ENCODE measurements at regions not wholly inside any gene's neighbourhood (a gene's known extent, or its start where the extent isn't known, plus 50 kb on each side); places are given as distances from the start of the nearest gene placed in this dataset.
A peak's percentile ranks its signal among the peaks of the same experiment; 100 is the strongest.
"Not testable (repeated sequence)": the region's sequence is repeated elsewhere in the genome, so short reads cannot be mapped to it uniquely, and the experiment has no call there.

DNA sequence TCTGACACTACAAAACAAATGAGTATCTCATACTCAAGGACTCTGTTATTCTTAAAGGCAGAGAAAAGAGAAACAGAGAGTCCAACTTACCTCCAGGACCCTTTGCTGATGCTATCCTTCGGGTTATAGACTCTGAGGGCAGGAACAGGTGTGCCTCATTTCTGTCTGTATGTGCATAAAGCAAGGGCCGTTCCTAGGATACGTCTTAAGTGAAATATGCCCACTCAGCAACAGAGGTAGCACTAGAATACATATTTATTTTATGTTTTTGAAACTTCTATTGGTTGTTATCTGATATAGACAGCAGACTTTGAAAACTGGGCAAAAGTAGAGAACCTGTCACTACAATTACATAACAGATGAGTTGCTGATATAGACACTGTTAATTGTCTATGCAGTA, 89.3 kb upstream of the CPNE4 start:
- DNase-seq (ENCODE audit: low read depth): no peak
- no peak overlapping the region for H3K4me3 ChIP-seq (replicated peaks; ENCODE audit: low read depth, low read length)
- TF ChIP-seq, protein P1, sequence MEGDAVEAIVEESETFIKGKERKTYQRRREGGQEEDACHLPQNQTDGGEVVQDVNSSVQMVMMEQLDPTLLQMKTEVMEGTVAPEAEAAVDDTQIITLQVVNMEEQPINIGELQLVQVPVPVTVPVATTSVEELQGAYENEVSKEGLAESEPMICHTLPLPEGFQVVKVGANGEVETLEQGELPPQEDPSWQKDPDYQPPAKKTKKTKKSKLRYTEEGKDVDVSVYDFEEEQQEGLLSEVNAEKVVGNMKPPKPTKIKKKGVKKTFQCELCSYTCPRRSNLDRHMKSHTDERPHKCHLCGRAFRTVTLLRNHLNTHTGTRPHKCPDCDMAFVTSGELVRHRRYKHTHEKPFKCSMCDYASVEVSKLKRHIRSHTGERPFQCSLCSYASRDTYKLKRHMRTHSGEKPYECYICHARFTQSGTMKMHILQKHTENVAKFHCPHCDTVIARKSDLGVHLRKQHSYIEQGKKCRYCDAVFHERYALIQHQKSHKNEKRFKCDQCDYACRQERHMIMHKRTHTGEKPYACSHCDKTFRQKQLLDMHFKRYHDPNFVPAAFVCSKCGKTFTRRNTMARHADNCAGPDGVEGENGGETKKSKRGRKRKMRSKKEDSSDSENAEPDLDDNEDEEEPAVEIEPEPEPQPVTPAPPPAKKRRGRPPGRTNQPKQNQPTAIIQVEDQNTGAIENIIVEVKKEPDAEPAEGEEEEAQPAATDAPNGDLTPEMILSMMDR (IDR thresholded peaks at IDR 0.05; ENCODE audit: low read length, missing control alignments): no peak

DNA sequence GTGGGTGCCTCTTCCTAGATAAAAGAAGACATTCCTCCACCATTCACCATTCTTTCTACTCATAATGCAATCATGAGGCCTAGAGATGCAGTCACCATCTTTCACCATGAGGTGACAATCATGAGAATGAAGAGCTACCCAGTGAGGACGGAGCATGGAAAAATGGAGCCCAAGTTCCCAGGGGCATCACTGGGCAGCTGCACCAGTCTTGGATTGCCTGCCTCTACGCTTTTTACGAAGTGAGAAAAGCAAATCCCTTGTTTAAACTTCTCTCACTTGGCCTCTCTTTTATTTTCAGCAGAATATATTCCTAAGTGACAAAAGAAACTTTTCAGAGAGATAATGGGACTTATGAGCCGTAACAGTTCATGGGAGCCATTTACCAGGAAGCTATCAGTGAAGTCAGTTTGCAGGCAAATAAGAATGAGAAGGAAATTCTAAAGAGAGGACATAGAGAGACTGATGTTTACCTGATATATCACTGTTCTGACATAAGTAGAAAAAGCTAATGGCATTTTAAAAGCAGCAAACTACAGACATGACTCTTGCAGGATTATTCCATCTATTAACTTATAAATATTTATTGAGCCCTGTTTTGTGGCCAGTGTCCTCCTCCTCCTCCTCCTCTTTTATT, 90.0 kb upstream of the CPNE4 start:
- TF ChIP-seq, protein P1 (IDR thresholded peaks at IDR 0.05; ENCODE audit: low read length, missing control alignments): no peak
- no peak for DNase-seq (ENCODE audit: low read depth)
- no peak overlapping the region for H3K4me3 ChIP-seq (replicated peaks; ENCODE audit: low read depth, low read length)

DNA sequence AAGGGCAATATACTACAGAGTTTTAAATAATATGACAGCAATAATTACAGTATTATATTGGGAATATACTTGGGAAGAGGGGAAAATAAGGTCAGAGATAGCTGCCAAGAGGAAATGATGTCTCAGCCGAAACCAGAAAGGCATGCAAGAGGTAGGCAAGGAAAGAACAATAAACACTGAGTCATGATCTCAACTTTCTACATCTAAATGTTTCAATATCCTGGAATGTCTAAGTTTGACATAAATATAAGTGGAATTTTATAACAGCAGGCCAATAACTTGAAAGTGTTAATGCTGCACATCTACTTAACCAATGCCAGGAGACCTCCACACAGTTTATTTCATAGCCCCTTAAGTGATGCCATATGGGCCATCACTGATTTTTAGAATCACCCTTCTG, 99.8 kb upstream of the CPNE4 start:
- TF ChIP-seq, protein P1 (IDR thresholded peaks at IDR 0.05; ENCODE audit: low read length, missing control alignments): no peak
- DNase-seq (ENCODE audit: low read depth): peak; percentile 88

DNA sequence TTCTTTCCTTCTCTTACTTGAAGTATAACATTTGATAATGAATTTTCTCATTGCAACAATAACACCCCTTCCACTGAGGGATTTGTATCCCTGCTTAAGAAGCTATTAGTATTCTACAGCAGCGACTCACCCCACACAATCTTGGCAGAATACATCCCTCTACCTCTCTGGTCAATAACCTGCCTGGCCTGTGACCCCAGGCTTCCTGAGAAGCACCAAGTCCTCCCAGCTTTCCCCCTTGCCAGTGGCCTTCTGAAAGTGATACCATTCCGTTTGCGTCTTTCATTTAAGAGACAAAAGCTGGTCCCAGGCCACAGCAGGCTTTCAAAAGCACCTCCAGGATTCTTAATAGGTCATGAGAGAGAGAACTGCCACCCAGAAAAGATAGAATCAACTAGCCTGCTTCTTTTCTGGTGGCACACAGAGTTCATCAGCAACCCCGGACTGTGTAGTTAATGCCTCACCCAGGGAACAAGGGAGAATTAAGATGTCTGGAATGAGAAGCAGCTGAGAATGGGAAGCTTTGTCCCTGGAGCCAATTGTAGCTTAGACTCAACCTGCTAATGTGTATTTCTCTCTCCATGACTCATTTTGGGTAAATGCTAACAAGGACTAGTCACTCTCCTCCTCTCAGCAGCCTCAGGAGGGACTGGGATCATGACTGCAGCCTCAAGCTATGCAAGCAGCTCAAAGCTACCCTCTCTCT, 101.0 kb upstream of the CPNE4 start:
- TF ChIP-seq, protein P1 (IDR thresholded peaks at IDR 0.05; ENCODE audit: low read length, missing control alignments): no peak
- no peak overlapping the region for H3K4me3 ChIP-seq (replicated peaks; ENCODE audit: low read depth, low read length)
- DNase-seq (ENCODE audit: low read depth): peak; percentile 88

More for the DNA sequence above, 99.8 kb upstream of the CPNE4 start:
- H3K4me3 ChIP-seq (replicated peaks; ENCODE audit: low read depth, low read length): no peak overlapping the region

DNA sequence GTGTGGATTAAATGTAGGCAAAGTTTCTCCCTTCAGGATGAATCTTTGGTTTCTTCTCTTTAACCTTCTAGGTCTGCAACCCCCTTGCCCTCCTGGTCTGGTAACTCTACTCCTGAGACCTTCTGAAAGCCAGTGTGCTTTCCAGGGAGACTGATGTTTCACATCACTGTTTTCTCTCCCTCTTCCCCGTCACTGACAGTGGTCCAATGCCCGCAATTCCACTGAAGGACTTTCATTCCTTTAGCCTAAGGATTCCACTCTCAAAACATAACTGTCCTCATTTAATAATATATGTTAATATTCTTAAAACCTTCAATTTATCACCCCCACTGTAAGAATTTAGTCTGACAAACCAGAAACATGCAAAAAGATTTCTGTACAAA, 101.5 kb upstream of the CPNE4 start:
- TF ChIP-seq, protein P1 (IDR thresholded peaks at IDR 0.05; ENCODE audit: low read length, missing control alignments): no peak
- no peak for DNase-seq (ENCODE audit: low read depth)
- no peak overlapping the region for H3K4me3 ChIP-seq (replicated peaks; ENCODE audit: low read depth, low read length)

DNA sequence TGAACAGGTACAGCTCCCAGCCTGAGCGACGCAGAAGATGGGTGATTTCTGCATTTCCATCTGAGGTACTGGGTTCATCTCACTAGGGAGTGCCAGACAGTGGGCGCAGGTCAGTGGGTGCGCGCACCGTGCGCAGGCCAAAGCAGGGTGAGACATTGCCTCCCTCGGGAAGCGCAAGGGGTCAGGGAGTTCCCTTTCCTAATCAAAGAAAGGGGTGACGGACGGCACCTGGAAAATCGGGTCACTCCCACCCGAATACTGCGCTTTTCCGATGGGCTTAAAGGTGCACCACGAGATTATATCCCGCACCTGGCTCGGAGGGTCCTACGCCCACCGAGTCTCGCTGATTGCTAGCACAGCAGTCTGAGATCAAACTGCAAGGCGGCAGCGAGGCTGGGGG, 102.1 kb upstream of the CPNE4 start:
- not testable (repeated sequence) for H3K4me3 ChIP-seq (replicated peaks; ENCODE audit: low read depth, low read length); DNase-seq (ENCODE audit: low read depth)

DNA sequence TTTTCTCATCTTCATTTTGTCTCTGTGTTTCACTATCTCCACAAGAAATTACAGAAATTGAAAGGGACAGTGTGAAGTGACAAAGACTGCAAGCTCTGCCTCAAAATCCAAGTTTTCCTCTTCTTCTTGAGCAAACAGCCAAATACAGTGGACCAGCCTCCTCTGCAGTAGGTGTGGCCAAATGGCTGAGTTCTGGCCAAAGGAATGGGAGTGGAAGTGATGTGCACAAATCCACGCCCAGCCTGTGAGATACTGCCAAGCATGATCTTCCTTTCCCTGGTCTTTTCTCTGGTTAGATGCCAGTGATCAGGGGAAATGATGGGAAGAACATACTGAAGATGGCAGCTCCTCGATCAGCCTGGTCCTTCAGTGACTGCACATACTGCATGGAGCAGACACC, 111.0 kb upstream of the CPNE4 start:
- peak; percentile 13 for DNase-seq (ENCODE audit: low read depth)
- no peak overlapping the region for H3K4me3 ChIP-seq (replicated peaks; ENCODE audit: low read depth, low read length)
- TF ChIP-seq, protein P1 (IDR thresholded peaks at IDR 0.05; ENCODE audit: low read length, missing control alignments): no peak
